GM12878 (cell line): ENCODE measurements at regions not wholly inside any gene's neighbourhood (a gene's known extent, or its start where the extent isn't known, plus 50 kb on each side); places are given as distances from the start of the nearest gene placed in this dataset.
A peak's percentile ranks its signal among the peaks of the same experiment; 100 is the strongest.

Experiments used
- ATAC-seq: fragments of 200-7000 bp; cut with Tn5 transposase; 3 replicates; pipeline ENCODE4 v1.9.1; 2020; ENCODE audit warnings: mild to moderate bottlenecking, moderate library complexity
- BruUV-seq: library from RNA; stranded (reverse); fragments of 400-500 nt; replicated peaks from 2 replicates; lab custom pipeline; 2021; lab: Mats Ljungman, UMichigan
- CTCF ChIA-PET: fragments of 300-600 bp; sonication (Branson Sonifier 250); formaldehyde crosslinking; extraction: SDS; loops from one replicate; lab custom pipeline; 2021; ENCODE audit warnings: inconsistent platforms; lab: Yijun Ruan, JAX
- POLR2A ChIA-PET: fragments of 350-600 bp; formaldehyde crosslinking; extraction: SDS; loops from one replicate; lab custom pipeline; 2021; ENCODE audit warnings: inconsistent platforms; lab: Charles Lee
- RAD21 ChIA-PET: fragments of 300-600 bp; sonication (Branson Sonifier 250); formaldehyde crosslinking; loops from one replicate; lab custom pipeline; 2023; ENCODE audit warnings: antibody characterized with exemption; ENCODE audit not compliant: unreplicated experiment; lab: Charles Lee
- SMC1A ChIA-PET: fragments of 300-600 bp; sonication (Branson Sonifier 250); formaldehyde crosslinking; loops from one replicate; lab custom pipeline; 2023; ENCODE audit not compliant: unreplicated experiment, uncharacterized antibody; lab: Charles Lee
- DNase-seq: peaks from one replicate; pipeline ENCODE4 v3.0.0-alpha.2; 2011; ENCODE audit warnings: low read depth, low spot score
- FAIRE-seq: peaks from 3 replicates; lab custom pipeline; 2011; peaks lifted over from hg19 to GRCh38; lab: Jason Lieb, UNC
- H2AFZ ChIP-seq: 2 replicates; pipeline ENCODE4 v1.6.0; 2011; ENCODE audit warnings: low read depth, low read length, control low read depth; ENCODE audit not compliant: control insufficient read depth
- H3K27ac ChIP-seq: 2 replicates; pipeline ENCODE4 v1.5.1; 2011; ENCODE audit warnings: control low read depth; ENCODE audit not compliant: control insufficient read depth, insufficient read depth
- H3K27me3 ChIP-seq, 2 experiments: replicated peaks in 1 of 2; 2 replicates each; pipeline versions ENCODE4 v1.6.0 to v1.6.1; 2011; ENCODE audit warnings: low read length in 1 of 2; ENCODE audit not compliant: control insufficient read depth in 2 of 2, insufficient read depth in 2 of 2
- H3K36me3 ChIP-seq, 2 experiments: 2 replicates each; pipeline ENCODE4 v1.5.1; 2011; ENCODE audit warnings: low read length in 1 of 2; ENCODE audit not compliant: control insufficient read depth in 2 of 2, insufficient read depth in 2 of 2
- H3K4me1 ChIP-seq: 2 replicates; pipeline ENCODE4 v1.6.1; 2011; ENCODE audit warnings: mild to moderate bottlenecking, low read length, moderate library complexity, mixed read lengths; ENCODE audit not compliant: control insufficient read depth, insufficient read depth
- H3K4me2 ChIP-seq: 2 replicates; pipeline ENCODE4 v1.6.0; 2011; ENCODE audit warnings: control low read depth; ENCODE audit not compliant: control insufficient read depth, insufficient read depth
- H3K4me3 ChIP-seq: fragments of 200-600 bp; sonication (generic); 2 replicates; pipeline ENCODE4 v1.5.1; 2016
- H3K79me2 ChIP-seq: 2 replicates; pipeline ENCODE4 v1.6.0; 2011; ENCODE audit warnings: low read length; ENCODE audit not compliant: control insufficient read depth, insufficient read depth
- H3K9ac ChIP-seq: 2 replicates; pipeline ENCODE4 v1.8.0; 2011; ENCODE audit warnings: low read length, control low read depth, mixed read lengths; ENCODE audit not compliant: control insufficient read depth, insufficient read depth
- H3K9me3 ChIP-seq: replicated peaks from 3 replicates; pipeline ENCODE4 v1.5.1; 2011; ENCODE audit warnings: mild to moderate bottlenecking, low read length; ENCODE audit not compliant: control insufficient read depth, insufficient read depth
- H4K20me1 ChIP-seq: 2 replicates; pipeline ENCODE4 v1.6.0; 2011; ENCODE audit not compliant: control insufficient read depth, insufficient read depth
- CBX5 ChIP-seq: sonication (generic); IDR thresholded peaks from 2 replicates; pipeline ENCODE4 v1.6.1; 2016; ENCODE audit warnings: low read depth, moderate library complexity, mild to moderate bottlenecking, inconsistent platforms
- EGR1 ChIP-seq, 2 experiments: IDR thresholded peaks; 1 replicate in 1 of 2; 2 replicates in 1 of 2; pipeline ENCODE4 v1.6.1; 2011 to 2012; ENCODE audit warnings: low read depth in 2 of 2, low read length in 2 of 2, borderline replicate concordance in 1 of 2, mild to moderate bottlenecking in 1 of 2, moderate library complexity in 1 of 2
- ETV6 ChIP-seq, 2 experiments: fragments of 450-650 bp in 1 of 2; IDR thresholded peaks in 1 of 2; conservative IDR thresholded peaks in 1 of 2; 2 replicates each; pipeline ENCODE4 v1.6.1; 2014; ENCODE audit warnings: antibody characterized with exemption in 1 of 2, borderline replicate concordance in 1 of 2, low read depth in 1 of 2, mild to moderate bottlenecking in 1 of 2, moderate library complexity in 1 of 2
- FOXM1 ChIP-seq: IDR thresholded peaks from 2 replicates; pipeline ENCODE4 v1.6.1; 2012; ENCODE audit warnings: low read depth, mild to moderate bottlenecking, inconsistent platforms, low read length, moderate library complexity
- GATAD2B ChIP-seq: fragments of 450-650 bp; conservative IDR thresholded peaks from 2 replicates; pipeline ENCODE4 v1.6.1; 2017; ENCODE audit warnings: low read depth, mild to moderate bottlenecking, moderate library complexity
- HCFC1 ChIP-seq: fragments of 150-350 bp; IDR thresholded peaks from 2 replicates; pipeline ENCODE4 v1.6.1; 2014; ENCODE audit warnings: low read length
- IKZF2 ChIP-seq, 2 experiments: fragments of 450-650 bp; IDR thresholded peaks; 2 replicates each; pipeline ENCODE4 v1.6.1; 2017; ENCODE audit warnings: mild to moderate bottlenecking in 2 of 2, moderate library complexity in 2 of 2
- MEF2A ChIP-seq: IDR thresholded peaks from 2 replicates; pipeline ENCODE4 v1.6.1; 2011; ENCODE audit warnings: low read depth, mild to moderate bottlenecking, low read length, moderate library complexity; ENCODE audit not compliant: insufficient read depth
- RUNX3 ChIP-seq: IDR thresholded peaks from 2 replicates; pipeline ENCODE4 v1.6.1; 2012; ENCODE audit warnings: low read length, inconsistent platforms
- SMAD1 ChIP-seq: fragments of 450-650 bp; IDR thresholded peaks from 2 replicates; pipeline ENCODE4 v1.6.1; 2018; ENCODE audit warnings: mild to moderate bottlenecking, low read depth; ENCODE audit not compliant: partially characterized antibody
- TARDBP ChIP-seq: IDR thresholded peaks from 2 replicates; pipeline ENCODE4 v1.6.1; 2016; ENCODE audit warnings: borderline replicate concordance
- TCF3 ChIP-seq: IDR thresholded peaks from 2 replicates; pipeline ENCODE4 v1.6.1; 2012; ENCODE audit warnings: low read depth, mild to moderate bottlenecking, low read length, borderline replicate concordance; ENCODE audit not compliant: insufficient read depth
- WGBS: methylation state at CpG from one replicate; pipeline ENCODE4 v1.1.6; 2016; ENCODE audit warnings: low lambda C conversion rate; ENCODE audit not compliant: insufficient replicate concordance, insufficient coverage; ENCODE audit errors: missing lambda C conversion rate; 5-methylcytosine and 5-hydroxymethylcytosine counted together
- in situ Hi-C: fragments of 300-500 bp; cut with MboI; formaldehyde crosslinking; loops from 9 replicates; pipeline ENCODE4 v1.14.3; 2018; ENCODE audit warnings: mixed read lengths
- intact Hi-C: fragments of 100-400 bp; cut with micrococcal nuclease; formaldehyde crosslinking; loops from one replicate; pipeline ENCODE4 v1.14.2; 2022; ENCODE audit not compliant: unreplicated experiment
- TF ChIP-seq, protein P1 (sequence below): fragments of 450-650 bp; IDR thresholded peaks from 2 replicates; pipeline ENCODE4 v1.6.1; 2017; ENCODE audit warnings: low read depth, mild to moderate bottlenecking, moderate library complexity
- TF ChIP-seq, protein P2 (sequence below): fragments of 450-650 bp; IDR thresholded peaks from 2 replicates; pipeline ENCODE4 v1.6.1; 2016; ENCODE audit warnings: mild to moderate bottlenecking

DNA sequence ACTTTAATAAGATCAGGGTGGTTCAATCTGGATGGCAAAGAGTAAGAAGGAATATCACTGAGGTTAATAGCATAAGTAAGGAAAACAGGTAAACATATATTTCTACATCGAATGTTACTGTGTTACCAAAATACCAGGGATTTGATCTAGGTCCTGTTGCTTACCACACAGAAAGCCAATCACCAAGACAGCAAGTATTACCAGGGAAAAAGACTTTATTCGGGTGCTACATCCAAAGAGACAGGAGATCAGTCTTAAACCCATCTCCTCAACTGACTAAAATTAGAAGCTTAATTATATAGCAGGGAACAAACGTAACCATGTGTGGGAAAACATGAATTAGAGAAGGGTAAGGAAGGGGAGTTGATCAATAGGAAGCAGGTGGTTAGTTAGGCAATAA is 500.1 kb downstream of the EFNA5 start:
- DNase-seq (no peak), ATAC-seq (no peak), FAIRE-seq (no peak)
- SMC1A ChIA-PET: interaction anchor here (1.8 kb wide), 1 partner anchor 9 kb away, joined by 6 read pairs; no protein-coding TSS in a partner anchor
- no peaks in the 10 kb centered on the region for H3K79me2 ChIP-seq
- no peaks in the 10 kb centered on the region for H3K4me1 ChIP-seq
- H3K27ac ChIP-seq: no peak overlapping the region
- TF ChIP-seq CBX5: peak; percentile 79; the same call in 1 of the 2 replicates
- TF ChIP-seq TCF3: no peak
- H3K9ac ChIP-seq: no peak overlapping the region
- no peaks in the 10 kb centered on the region for H3K36me3 ChIP-seq
- CTCF ChIA-PET: no interaction called here
- H4K20me1 ChIP-seq: no peaks in the 10 kb centered on the region
- in situ Hi-C loops (no loop called here), intact Hi-C loops (no loop called here)
- H3K4me3 ChIP-seq: no peak overlapping the region
- no peak overlapping the region for H2AFZ ChIP-seq
- H3K4me2 ChIP-seq: no peak overlapping the region
- H3K27me3 ChIP-seq: no peaks in the 10 kb centered on the region
- WGBS: 6% methylated on average over 3 of the region's 3 CpGs
- RAD21 ChIA-PET: no interaction called here
- peaks cover 4% of the 10 kb centered on the region; the same call in 2 of the 3 replicates for H3K9me3 ChIP-seq
- BruUV-seq: no TSS peak
- POLR2A ChIA-PET: no interaction called here

DNA sequence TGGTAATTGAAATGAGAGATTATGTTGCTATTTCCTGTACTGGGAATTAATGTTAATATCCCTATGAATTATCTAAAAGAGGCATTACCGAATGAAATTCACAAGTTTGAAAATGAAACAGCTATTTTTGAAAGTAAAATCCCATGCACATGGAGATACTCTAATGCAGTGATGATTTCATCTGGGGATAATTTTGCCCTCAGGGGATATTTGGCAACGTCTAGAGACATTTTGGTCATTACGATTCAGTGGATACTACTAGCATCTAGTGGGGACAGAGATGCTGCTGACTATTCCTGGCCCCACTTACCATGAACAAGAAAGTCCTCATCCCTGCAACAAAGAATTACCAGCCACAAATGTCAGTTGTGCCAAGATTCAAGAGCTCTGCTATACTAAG is 500.9 kb downstream of the EFNA5 start:
- no peaks in the 10 kb centered on the region for H4K20me1 ChIP-seq
- ChIA-PET RAD21 (no interaction called here), SMC1A (interaction anchor here (0.9 to 1.8 kb wide), 2 partner anchors 9 to 46 kb away, joined by 3 to 6 read pairs; no protein-coding TSS in a partner anchor), POLR2A (no interaction called here), CTCF (interaction anchor here (0.9 kb wide), 1 partner anchor 14 kb away, joined by 3 read pairs; no protein-coding TSS in a partner anchor)
- no peak overlapping the region for H3K27ac ChIP-seq
- no peaks in the 10 kb centered on the region for H3K27me3 ChIP-seq
- no peak overlapping the region for H2AFZ ChIP-seq
- no peak for FAIRE-seq
- no peak overlapping the region for H3K4me2 ChIP-seq
- H3K9me3 ChIP-seq: peaks cover 4% of the 10 kb centered on the region; the same call in 2 of the 3 replicates
- DNase-seq: no peak
- H3K79me2 ChIP-seq: no peaks in the 10 kb centered on the region
- no peaks in the 10 kb centered on the region for H3K4me1 ChIP-seq
- no peak overlapping the region for H3K4me3 ChIP-seq
- H3K9ac ChIP-seq: no peak overlapping the region
- no TSS peak for BruUV-seq
- no peak for ATAC-seq
- in situ Hi-C loops: no loop called here
- intact Hi-C loops: no loop called here
- H3K36me3 ChIP-seq: no peaks in the 10 kb centered on the region
- 28% methylated on average over 3 of the region's 3 CpGs for WGBS
- TF ChIP-seq, protein P1, sequence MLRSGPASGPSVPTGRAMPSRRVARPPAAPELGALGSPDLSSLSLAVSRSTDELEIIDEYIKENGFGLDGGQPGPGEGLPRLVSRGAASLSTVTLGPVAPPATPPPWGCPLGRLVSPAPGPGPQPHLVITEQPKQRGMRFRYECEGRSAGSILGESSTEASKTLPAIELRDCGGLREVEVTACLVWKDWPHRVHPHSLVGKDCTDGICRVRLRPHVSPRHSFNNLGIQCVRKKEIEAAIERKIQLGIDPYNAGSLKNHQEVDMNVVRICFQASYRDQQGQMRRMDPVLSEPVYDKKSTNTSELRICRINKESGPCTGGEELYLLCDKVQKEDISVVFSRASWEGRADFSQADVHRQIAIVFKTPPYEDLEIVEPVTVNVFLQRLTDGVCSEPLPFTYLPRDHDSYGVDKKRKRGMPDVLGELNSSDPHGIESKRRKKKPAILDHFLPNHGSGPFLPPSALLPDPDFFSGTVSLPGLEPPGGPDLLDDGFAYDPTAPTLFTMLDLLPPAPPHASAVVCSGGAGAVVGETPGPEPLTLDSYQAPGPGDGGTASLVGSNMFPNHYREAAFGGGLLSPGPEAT: no peak
- TF ChIP-seq SMAD1 (no peak), MEF2A (no peak), HCFC1 (no peak), EGR1 (IDR thresholded peaks at IDR 0.05; ENCODE audit: borderline replicate concordance in 1 of 2, low read depth in 2 of 2, low read length in 2 of 2) (no peak), RUNX3 (no peak), GATAD2B (no peak), IKZF2 (IDR thresholded peaks at IDR 0.05) (no peak), TARDBP (no peak), FOXM1 (no peak), ETV6 (conservative IDR thresholded peaks at IDR 0.05 in 1 of 2, IDR thresholded peaks at IDR 0.05 in 1 of 2; ENCODE audit: borderline replicate concordance in 1 of 2, low read depth in 1 of 2) (no peak)
- TF ChIP-seq, protein P2, sequence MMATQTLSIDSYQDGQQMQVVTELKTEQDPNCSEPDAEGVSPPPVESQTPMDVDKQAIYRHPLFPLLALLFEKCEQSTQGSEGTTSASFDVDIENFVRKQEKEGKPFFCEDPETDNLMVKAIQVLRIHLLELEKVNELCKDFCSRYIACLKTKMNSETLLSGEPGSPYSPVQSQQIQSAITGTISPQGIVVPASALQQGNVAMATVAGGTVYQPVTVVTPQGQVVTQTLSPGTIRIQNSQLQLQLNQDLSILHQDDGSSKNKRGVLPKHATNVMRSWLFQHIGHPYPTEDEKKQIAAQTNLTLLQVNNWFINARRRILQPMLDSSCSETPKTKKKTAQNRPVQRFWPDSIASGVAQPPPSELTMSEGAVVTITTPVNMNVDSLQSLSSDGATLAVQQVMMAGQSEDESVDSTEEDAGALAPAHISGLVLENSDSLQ: no peak
